IMR-90 (cell line): ENCODE measurements at regions not wholly inside any gene's neighbourhood (a gene's known extent, or its start where the extent isn't known, plus 50 kb on each side); places are given as distances from the start of the nearest gene placed in this dataset.

ENCODE experiments used
- ATAC-seq: fragments of 200-7000 bp; cut with Tn5 transposase; 2 replicates; pipeline ENCODE4 v1.9.1; 2020; ENCODE audit warnings: low read depth, mild to moderate bottlenecking, moderate library complexity
- BruUV-seq: library from RNA; stranded (reverse); fragments of 400-500 nt; replicated peaks from 2 replicates; lab custom pipeline; 2021; lab: Mats Ljungman, UMichigan
- CTCF ChIA-PET: fragments of 300-600 bp; formaldehyde crosslinking; extraction: SDS; loops from one replicate; lab custom pipeline; 2021; ENCODE audit warnings: antibody characterized with exemption; lab: Yijun Ruan, JAX
- POLR2A ChIA-PET: fragments of 300-600 bp; sonication (Branson Sonifier 250); formaldehyde crosslinking; loops from one replicate; lab custom pipeline; 2022; ENCODE audit warnings: antibody characterized with exemption; ENCODE audit not compliant: unreplicated experiment; lab: Charles Lee
- DNase-seq: peaks from one replicate; pipeline ENCODE4 v3.0.0; 2013
- H2AFZ ChIP-seq: replicated peaks from 2 replicates; pipeline ENCODE3; 2013; ENCODE audit warnings: low read length, mild to moderate bottlenecking; ENCODE audit not compliant: poor library complexity
- H2AK5ac ChIP-seq: 2 replicates; pipeline ENCODE4 v1.6.1; 2013; ENCODE audit warnings: low read depth, low read length, inconsistent platforms
- H2AK9ac ChIP-seq: replicated peaks from 2 replicates; pipeline ENCODE3; 2013; ENCODE audit warnings: mild to moderate bottlenecking, low read depth, low read length, moderate library complexity; ENCODE audit not compliant: poor library complexity
- H2BK120ac ChIP-seq: 2 replicates; pipeline ENCODE4 v1.6.1; 2013; ENCODE audit warnings: low read depth, low read length, inconsistent platforms
- H2BK15ac ChIP-seq: 3 replicates; pipeline ENCODE4 v1.6.1; 2013; ENCODE audit warnings: low read depth, low read length, inconsistent platforms
- H2BK20ac ChIP-seq: 2 replicates; pipeline ENCODE4 v1.6.1; 2013; ENCODE audit warnings: low read depth, mild to moderate bottlenecking, inconsistent platforms, low read length, moderate library complexity
- H2BK5ac ChIP-seq: 2 replicates; pipeline ENCODE4 v1.6.1; 2013; ENCODE audit warnings: mild to moderate bottlenecking, low read depth, low read length, inconsistent platforms; ENCODE audit not compliant: poor library complexity, severe bottlenecking
- H3K14ac ChIP-seq: replicated peaks from 2 replicates; pipeline ENCODE4 v1.6.1; 2013; ENCODE audit warnings: low read depth, low read length, inconsistent platforms
- H3K18ac ChIP-seq: 2 replicates; pipeline ENCODE4 v1.6.1; 2013; ENCODE audit warnings: low read depth, low read length, control low read depth
- H3K23ac ChIP-seq: 2 replicates; pipeline ENCODE4 v1.6.1; 2013; ENCODE audit warnings: low read depth, low read length, inconsistent platforms
- H3K27ac ChIP-seq: 2 replicates; pipeline ENCODE4 v1.5.1; 2013; ENCODE audit warnings: mild to moderate bottlenecking, control low read depth, low read length; ENCODE audit not compliant: insufficient read depth
- H3K27me3 ChIP-seq: 2 replicates; pipeline ENCODE4 v1.6.1; 2013; ENCODE audit warnings: low read length; ENCODE audit not compliant: control insufficient read depth, insufficient read depth
- H3K36me3 ChIP-seq: 2 replicates; pipeline ENCODE4 v1.6.1; 2013; ENCODE audit warnings: low read length, mixed read lengths; ENCODE audit not compliant: control insufficient read depth, insufficient read depth
- H3K4ac ChIP-seq: 2 replicates; pipeline ENCODE4 v1.6.1; 2013; ENCODE audit warnings: low read depth, low read length, inconsistent platforms
- H3K4me1 ChIP-seq: 2 replicates; pipeline ENCODE4 v1.6.1; 2013; ENCODE audit warnings: low read length, mixed read lengths; ENCODE audit not compliant: control insufficient read depth, insufficient read depth
- H3K4me2 ChIP-seq: 2 replicates; pipeline ENCODE4 v1.6.1; 2013; ENCODE audit warnings: low read depth, mild to moderate bottlenecking, control low read depth, low read length, moderate library complexity
- H3K4me3 ChIP-seq: 2 replicates; pipeline ENCODE4 v1.5.1; 2013; ENCODE audit warnings: low read depth, mild to moderate bottlenecking, control low read depth, low read length, moderate library complexity; ENCODE audit not compliant: insufficient read depth
- H3K56ac ChIP-seq: 2 replicates; pipeline ENCODE4 v1.6.1; 2013; ENCODE audit warnings: low read length, inconsistent platforms; ENCODE audit not compliant: insufficient read depth; ENCODE audit errors: extremely low read depth
- H3K79me1 ChIP-seq, 2 experiments: 2 replicates each; pipeline ENCODE4 v1.6.1; 2013; ENCODE audit warnings: low read length in 2 of 2, inconsistent platforms in 1 of 2, low read depth in 1 of 2
- H3K9ac ChIP-seq: 2 replicates; pipeline ENCODE4 v1.6.1; 2013; ENCODE audit warnings: low read depth, low read length, control low read depth
- H3K9me1 ChIP-seq: 2 replicates; pipeline ENCODE4 v1.6.1; 2013; ENCODE audit warnings: low read length, inconsistent platforms; ENCODE audit not compliant: insufficient read depth
- H3K9me3 ChIP-seq: 2 replicates; pipeline ENCODE4 v1.6.1; 2013; ENCODE audit warnings: low read length; ENCODE audit not compliant: control insufficient read depth, insufficient read depth
- H4K20me1 ChIP-seq: 2 replicates; pipeline ENCODE4 v1.6.1; 2013; ENCODE audit warnings: low read length, inconsistent platforms; ENCODE audit not compliant: insufficient read depth
- H4K5ac ChIP-seq: 2 replicates; pipeline ENCODE4 v1.6.1; 2013; ENCODE audit warnings: mild to moderate bottlenecking, low read depth, low read length, control low read depth
- H4K8ac ChIP-seq, 2 experiments: 2 replicates each; pipeline ENCODE4 v1.6.1; 2013; ENCODE audit warnings: low read depth in 2 of 2, low read length in 2 of 2, control low read depth in 1 of 2, inconsistent platforms in 1 of 2
- H4K91ac ChIP-seq: 2 replicates; pipeline ENCODE4 v1.6.1; 2013; ENCODE audit warnings: low read depth, low read length, inconsistent platforms; ENCODE audit not compliant: insufficient read depth
- BHLHE40 ChIP-seq: fragments of 150-350 bp; IDR thresholded peaks from 2 replicates; pipeline ENCODE4 v1.6.1; 2016; ENCODE audit warnings: mild to moderate bottlenecking, low read depth, low read length
- CHD1 ChIP-seq: IDR thresholded peaks from 2 replicates; pipeline ENCODE4 v1.6.1; 2012; ENCODE audit warnings: low read depth, low read length, improper control_type of control experiment
- CTCF ChIP-seq: conservative IDR thresholded peaks from 2 replicates; pipeline ENCODE4 v1.5.1; 2012; ENCODE audit warnings: mild to moderate bottlenecking, low read depth, low read length, improper control_type of control experiment
- FOS ChIP-seq: fragments of 150-350 bp; IDR thresholded peaks from 2 replicates; pipeline ENCODE4 v1.6.1; 2016; ENCODE audit warnings: low read depth, low read length
- MAFK ChIP-seq: IDR thresholded peaks from 2 replicates; pipeline ENCODE4 v1.6.1; 2012; ENCODE audit warnings: low read depth, low read length, improper control_type of control experiment
- MAZ ChIP-seq: IDR thresholded peaks from 2 replicates; pipeline ENCODE4 v1.6.1; 2012; ENCODE audit warnings: low read depth, mild to moderate bottlenecking, low read length, improper control_type of control experiment, moderate library complexity, borderline replicate concordance
- MXI1 ChIP-seq: IDR thresholded peaks from 2 replicates; pipeline ENCODE4 v1.6.1; 2012; ENCODE audit warnings: low read depth, mild to moderate bottlenecking, low read length, moderate library complexity, borderline replicate concordance
- NFE2L2 ChIP-seq: fragments of 150-350 bp; IDR thresholded peaks from 2 replicates; pipeline ENCODE4 v1.6.1; 2016; ENCODE audit warnings: low read depth, mild to moderate bottlenecking, low read length
- POLR2A ChIP-seq: IDR thresholded peaks from 2 replicates; pipeline ENCODE4 v1.6.1; 2012; ENCODE audit warnings: mild to moderate bottlenecking, low read depth, low read length
- RAD21 ChIP-seq: IDR thresholded peaks from 2 replicates; pipeline ENCODE4 v1.6.1; 2012; ENCODE audit warnings: low read length, improper control_type of control experiment
- RCOR1 ChIP-seq: IDR thresholded peaks from 2 replicates; pipeline ENCODE4 v1.6.1; 2012; ENCODE audit warnings: mild to moderate bottlenecking, low read length, improper control_type of control experiment; ENCODE audit not compliant: insufficient replicate concordance
- RFX5 ChIP-seq: IDR thresholded peaks from 2 replicates; pipeline ENCODE4 v1.8.0; 2012; ENCODE audit warnings: low read depth, mild to moderate bottlenecking, low read length, moderate library complexity
- SMC3 ChIP-seq: fragments of 150-350 bp; IDR thresholded peaks from 2 replicates; pipeline ENCODE4 v1.6.1; 2016; ENCODE audit warnings: low read depth, mild to moderate bottlenecking, antibody characterized with exemption, low read length, moderate library complexity
- USF2 ChIP-seq: fragments of 150-350 bp; IDR thresholded peaks from 2 replicates; pipeline ENCODE4 v1.6.1; 2017; ENCODE audit warnings: mild to moderate bottlenecking, antibody characterized with exemption, low read length, low read depth
- WGBS, 2 experiments: methylation state at CpG; one replicate each; pipeline versions ENCODE4 v1.1.5 to v1.1.7; 2013; ENCODE audit warnings: missing lambda C conversion rate in 2 of 2; ENCODE audit not compliant: insufficient read length in 1 of 2; ENCODE audit errors: extremely low coverage in 2 of 2; 5-methylcytosine and 5-hydroxymethylcytosine counted together
- dilution Hi-C: fragments of 300-500 bp; cut with HindIII; formaldehyde crosslinking; loops from one replicate; pipeline ENCODE4 v1.14.3; 2018; ENCODE audit warnings: low sequenced_read_pairs; ENCODE audit not compliant: unreplicated experiment
- in situ Hi-C: fragments of 300-500 bp; cut with MboI; formaldehyde crosslinking; loops from 3 replicates; pipeline ENCODE4 v1.14.3; 2019; ENCODE audit warnings: low sequenced_read_pairs, inconsistent platforms, mixed read lengths
- intact Hi-C: fragments of 100-400 bp; cut with micrococcal nuclease; formaldehyde crosslinking; loops from 2 replicates; pipeline ENCODE4 v1.10.0; 2022
- TF ChIP-seq, protein P1 (sequence below): fragments of 150-350 bp; IDR thresholded peaks from 2 replicates; pipeline ENCODE4 v1.6.1; 2016; ENCODE audit warnings: low read depth, mild to moderate bottlenecking, low read length, moderate library complexity, borderline replicate concordance

DNA sequence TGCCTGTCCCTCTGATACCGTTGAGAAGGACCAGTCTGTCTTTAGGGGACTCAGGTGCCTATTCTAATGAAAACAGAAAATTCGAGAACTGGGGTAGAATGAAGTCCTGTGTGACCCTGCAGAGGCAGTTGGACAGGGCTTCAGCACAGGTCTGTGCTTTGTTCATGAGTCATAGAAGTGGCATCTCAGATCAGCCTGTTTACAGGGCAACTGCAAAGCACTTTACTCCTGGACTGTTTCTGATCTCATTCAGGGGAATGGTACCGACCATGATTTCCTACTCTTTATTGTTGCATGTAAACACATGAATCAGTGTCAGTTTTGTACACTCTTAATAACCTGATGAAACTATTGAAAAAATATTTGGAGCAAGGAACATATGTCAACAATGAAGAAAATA, 1517.0 kb downstream of the AACS start:
- Histone ChIP-seq H2BK15ac (no peak overlapping the region), H2AK9ac (no peak overlapping the region), H3K23ac (no peak overlapping the region), H4K20me1 (no peaks in the 10 kb centered on the region), H3K9me3 (peaks cover 14% of the 10 kb centered on the region), H4K5ac (no peak overlapping the region), H3K27ac (no peak overlapping the region), H2BK20ac (no peak overlapping the region), H2BK5ac (no peak overlapping the region), H3K4me3 (no peak overlapping the region), H3K9me1 (no peaks in the 10 kb centered on the region), H4K91ac (no peak overlapping the region), H2BK120ac (no peak overlapping the region), H3K4me1 (no peaks in the 10 kb centered on the region), H3K36me3 (no peaks in the 10 kb centered on the region), H3K18ac (no peak overlapping the region), H2AK5ac (no peak overlapping the region), H3K56ac (no peak overlapping the region), H4K8ac (no peak overlapping the region), H3K4me2 (no peak overlapping the region), H3K27me3 (no peaks in the 10 kb centered on the region), H3K14ac (no peak overlapping the region), H3K79me1 (no peaks in the 10 kb centered on the region), H3K4ac (no peak overlapping the region), H3K9ac (no peak overlapping the region), H2AFZ (no peak overlapping the region)
- ATAC-seq (no peak), DNase-seq (no peak)
- POLR2A ChIA-PET, result no interaction called here
- BruUV-seq, result no TSS peak
- TF ChIP-seq USF2 (no peak), CHD1 (no peak), MXI1 (no peak), BHLHE40 (no peak), MAFK (no peak), MAZ (no peak), NFE2L2 (no peak), CTCF (no peak), FOS (no peak), SMC3 (no peak), POLR2A (no peak), RAD21 (no peak), RFX5 (no peak), RCOR1 (no peak)
- TF ChIP-seq, protein P1, sequence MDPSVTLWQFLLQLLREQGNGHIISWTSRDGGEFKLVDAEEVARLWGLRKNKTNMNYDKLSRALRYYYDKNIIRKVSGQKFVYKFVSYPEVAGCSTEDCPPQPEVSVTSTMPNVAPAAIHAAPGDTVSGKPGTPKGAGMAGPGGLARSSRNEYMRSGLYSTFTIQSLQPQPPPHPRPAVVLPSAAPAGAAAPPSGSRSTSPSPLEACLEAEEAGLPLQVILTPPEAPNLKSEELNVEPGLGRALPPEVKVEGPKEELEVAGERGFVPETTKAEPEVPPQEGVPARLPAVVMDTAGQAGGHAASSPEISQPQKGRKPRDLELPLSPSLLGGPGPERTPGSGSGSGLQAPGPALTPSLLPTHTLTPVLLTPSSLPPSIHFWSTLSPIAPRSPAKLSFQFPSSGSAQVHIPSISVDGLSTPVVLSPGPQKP, result no peak
- intact Hi-C loops, result no loop called here
- dilution Hi-C loops, result no loop called here
- CTCF ChIA-PET, result no interaction called here
- in situ Hi-C loops, result no loop called here
- WGBS, 2 experiments, result no CpG with 5 or more reads among the region's 3 CpGs
